LNCAP (cell line): ENCODE measurements at regions not wholly inside any gene's neighbourhood (a gene's known extent, or its start where the extent isn't known, plus 50 kb on each side); places are given as distances from the start of the nearest gene placed in this dataset.
A peak's percentile ranks its signal among the peaks of the same experiment; 100 is the strongest.

Source experiments
- TF ChIP-seq, protein P1 (sequence below): fragments of 450-650 bp; IDR thresholded peaks from 2 replicates; pipeline ENCODE4 v1.5.1; 2017; ENCODE audit warnings: mild to moderate bottlenecking

DNA sequence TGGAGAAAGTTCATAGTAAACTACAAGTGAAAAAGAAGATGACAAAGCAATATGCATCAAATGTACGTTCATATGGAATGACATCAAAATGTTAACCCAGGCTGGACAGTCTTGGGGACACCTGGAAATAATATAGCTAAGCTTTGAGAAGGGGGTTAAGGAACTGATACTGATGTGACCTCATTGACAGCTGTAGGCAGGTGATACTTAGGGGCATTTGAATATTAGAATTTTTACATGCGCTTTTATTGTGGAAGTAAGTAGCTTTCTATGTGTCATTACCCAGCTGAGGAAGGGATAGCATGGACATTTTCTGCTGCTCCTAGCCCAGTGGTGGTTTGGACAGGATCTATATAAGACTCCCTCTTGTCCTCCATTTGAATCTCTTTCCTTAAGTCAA, 299.7 kb downstream of the CWC27 start:
- TF ChIP-seq, protein P1, sequence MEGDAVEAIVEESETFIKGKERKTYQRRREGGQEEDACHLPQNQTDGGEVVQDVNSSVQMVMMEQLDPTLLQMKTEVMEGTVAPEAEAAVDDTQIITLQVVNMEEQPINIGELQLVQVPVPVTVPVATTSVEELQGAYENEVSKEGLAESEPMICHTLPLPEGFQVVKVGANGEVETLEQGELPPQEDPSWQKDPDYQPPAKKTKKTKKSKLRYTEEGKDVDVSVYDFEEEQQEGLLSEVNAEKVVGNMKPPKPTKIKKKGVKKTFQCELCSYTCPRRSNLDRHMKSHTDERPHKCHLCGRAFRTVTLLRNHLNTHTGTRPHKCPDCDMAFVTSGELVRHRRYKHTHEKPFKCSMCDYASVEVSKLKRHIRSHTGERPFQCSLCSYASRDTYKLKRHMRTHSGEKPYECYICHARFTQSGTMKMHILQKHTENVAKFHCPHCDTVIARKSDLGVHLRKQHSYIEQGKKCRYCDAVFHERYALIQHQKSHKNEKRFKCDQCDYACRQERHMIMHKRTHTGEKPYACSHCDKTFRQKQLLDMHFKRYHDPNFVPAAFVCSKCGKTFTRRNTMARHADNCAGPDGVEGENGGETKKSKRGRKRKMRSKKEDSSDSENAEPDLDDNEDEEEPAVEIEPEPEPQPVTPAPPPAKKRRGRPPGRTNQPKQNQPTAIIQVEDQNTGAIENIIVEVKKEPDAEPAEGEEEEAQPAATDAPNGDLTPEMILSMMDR = no peak

DNA sequence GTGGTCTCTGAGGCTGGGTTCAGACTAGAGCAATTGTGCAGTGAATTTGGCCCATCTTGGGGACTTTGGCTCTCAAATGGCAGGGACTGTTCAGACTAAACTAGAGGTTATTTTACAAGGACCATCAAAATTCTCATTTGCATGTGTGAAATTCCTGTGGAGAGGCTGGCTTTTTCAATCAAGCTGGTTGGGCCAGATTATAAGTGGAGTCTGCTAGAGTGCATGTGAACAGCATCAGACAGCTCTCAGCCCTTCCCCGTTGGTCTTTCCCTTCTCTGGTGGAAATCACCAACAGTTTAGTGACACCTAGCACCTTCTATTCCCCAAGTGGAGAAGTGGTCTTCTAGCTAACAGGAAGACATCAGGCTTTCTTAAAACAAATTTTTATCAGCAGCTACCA, 301.3 kb downstream of the CWC27 start:
- TF ChIP-seq, protein P1 = no peak

DNA sequence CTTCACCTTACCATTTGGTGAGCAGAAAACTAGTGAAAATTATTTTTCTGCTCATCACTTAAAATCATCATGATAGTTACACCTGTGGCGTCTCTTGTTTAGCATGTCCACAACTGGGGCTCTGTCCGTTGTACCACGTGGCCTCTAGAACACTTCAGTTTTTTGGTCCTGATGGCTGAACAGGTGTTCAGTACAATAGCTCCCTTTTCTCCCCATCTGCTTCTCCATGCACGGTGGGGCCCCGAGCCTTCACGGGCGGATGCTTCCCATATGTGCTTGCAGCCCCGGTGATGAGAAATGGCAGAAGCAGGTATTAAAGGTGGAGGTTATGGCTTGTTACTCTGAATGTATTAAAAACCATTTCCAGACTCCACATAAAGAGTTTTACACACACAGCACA, 304.1 kb downstream of the CWC27 start:
- TF ChIP-seq, protein P1 = no peak

DNA sequence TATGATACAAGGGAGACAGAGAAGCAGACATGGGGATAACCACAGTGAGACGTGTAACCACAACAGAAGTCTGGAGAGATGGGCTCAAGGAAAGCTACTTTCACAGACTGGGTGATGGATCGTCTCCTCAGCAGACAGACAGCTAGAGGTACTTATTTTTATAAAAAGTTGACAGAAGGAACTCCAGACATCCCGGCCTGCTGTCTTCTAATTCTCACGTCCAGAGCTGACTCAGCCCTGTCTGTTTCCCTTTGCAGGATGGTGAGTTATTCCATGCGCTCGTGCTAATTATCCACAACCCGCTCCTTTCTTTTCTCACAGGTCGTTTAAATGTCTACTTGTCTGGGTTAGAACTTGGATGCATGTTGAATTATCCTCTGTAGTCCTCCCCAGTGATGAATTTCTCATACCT, 304.5 kb downstream of the CWC27 start:
- TF ChIP-seq, protein P1 = no peak

DNA sequence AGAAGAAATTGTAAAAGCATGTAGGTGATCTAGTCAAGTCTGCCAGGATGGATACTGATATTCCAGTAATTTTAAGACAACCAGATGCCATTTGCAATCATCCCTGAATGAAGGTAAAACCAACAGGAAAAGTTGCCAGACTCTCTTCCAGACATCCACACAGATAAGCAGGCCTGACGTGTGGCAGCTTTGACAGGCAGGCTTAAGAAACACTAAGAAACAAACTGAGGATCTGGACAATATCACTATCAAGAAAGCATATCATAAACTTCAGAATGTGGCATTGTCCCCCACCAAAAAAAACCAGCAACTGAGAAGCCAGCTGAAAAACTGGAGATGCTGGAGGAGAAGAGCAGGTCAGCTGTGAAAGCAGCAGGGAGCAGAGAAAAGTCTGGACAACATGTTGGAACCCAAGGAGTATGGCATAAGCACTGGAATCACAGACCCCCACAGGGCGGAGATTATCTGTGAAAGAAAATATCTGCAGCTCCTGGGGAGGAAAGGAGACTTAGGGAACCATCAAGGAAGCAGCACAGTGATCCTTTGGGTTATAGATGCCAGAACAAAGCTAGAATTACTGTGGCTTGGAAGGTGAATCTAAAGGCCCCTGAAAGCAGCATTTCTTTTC, 307.0 kb downstream of the CWC27 start:
- TF ChIP-seq, protein P1 = no peak

DNA sequence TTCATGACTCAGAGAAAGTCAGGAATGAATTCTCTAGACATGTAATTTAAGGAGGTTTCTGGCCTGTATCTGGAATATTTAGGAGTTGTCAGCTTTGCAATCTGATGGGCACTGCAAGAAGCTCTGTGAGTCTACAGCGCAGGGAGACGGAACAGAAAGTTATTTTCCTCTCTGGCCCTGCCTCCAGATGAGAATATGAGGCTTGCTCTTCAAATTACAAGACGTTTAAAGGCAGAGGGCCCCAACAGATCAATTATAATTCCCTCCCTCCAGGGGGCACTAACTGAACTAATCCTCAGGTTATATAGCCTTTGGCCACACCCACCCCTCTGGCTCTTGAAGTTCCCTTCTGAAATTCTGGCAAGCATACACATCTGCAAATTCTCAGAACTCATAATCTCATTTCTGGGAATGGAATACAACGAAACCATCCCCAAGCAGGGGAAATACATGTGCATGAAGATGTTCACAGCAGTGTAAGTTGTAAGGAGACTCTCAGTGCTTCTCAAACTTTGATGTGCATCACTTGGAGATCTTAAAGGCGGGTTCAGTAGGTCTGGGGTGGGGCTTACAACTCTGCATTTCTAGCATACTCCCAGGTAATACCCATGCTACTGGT, 307.6 kb downstream of the CWC27 start:
- TF ChIP-seq, protein P1 = peak; percentile 37; the same call in 1 of the 2 replicates

DNA sequence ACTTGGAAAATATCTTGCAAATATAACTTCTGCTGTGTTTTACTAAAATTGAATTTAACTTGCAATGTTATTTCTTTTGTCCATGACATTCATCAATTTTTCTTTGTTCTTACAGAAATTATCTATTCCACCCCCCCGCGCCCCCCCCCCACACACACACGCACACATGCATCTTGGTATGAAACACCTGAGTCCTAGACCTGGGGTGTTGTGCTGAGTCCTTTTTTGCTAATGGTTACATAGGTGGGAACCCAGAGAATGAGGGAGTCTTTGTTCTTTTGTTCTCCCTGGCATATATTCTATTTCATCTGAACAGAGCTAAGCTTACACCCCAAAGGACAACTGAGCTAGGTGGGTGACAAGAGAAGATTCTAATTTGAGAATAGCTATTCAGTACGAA, 308.9 kb downstream of the CWC27 start:
- TF ChIP-seq, protein P1 = no peak
